ENCODE measurements at regions not wholly inside any gene's neighbourhood (a gene's known extent, or its start where the extent isn't known, plus 50 kb on each side); places are given as distances from the start of the nearest gene placed in this dataset.

DNA sequence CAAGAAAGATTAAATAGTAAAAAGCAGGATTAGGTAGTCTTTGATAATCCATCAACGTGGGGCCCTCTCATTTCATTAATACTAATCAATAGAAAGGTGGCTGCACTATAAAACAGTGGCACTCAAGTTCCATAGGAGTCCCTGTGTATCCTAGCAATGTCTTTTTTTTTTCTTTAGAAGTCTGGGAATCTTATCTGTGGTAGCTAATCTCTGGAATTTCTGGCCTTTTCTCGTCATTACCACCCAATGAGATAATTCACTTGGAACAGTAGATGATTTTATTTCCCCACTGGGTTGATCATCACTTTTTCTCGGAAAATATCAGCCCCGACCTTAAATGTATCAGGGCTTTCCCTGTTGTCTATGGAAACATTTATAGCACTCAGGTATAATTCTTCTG lies 86.8 kb upstream of the CDH6 start:
- TF ChIP-seq POLR2A (IDR thresholded peaks at IDR 0.05) (no peak), EP300 (IDR thresholded peaks at IDR 0.05; ENCODE audit: low read depth) (no peak), POLR2AphosphoS5 (IDR thresholded peaks at IDR 0.05) (no peak)
- TF ChIP-seq, protein P1, sequence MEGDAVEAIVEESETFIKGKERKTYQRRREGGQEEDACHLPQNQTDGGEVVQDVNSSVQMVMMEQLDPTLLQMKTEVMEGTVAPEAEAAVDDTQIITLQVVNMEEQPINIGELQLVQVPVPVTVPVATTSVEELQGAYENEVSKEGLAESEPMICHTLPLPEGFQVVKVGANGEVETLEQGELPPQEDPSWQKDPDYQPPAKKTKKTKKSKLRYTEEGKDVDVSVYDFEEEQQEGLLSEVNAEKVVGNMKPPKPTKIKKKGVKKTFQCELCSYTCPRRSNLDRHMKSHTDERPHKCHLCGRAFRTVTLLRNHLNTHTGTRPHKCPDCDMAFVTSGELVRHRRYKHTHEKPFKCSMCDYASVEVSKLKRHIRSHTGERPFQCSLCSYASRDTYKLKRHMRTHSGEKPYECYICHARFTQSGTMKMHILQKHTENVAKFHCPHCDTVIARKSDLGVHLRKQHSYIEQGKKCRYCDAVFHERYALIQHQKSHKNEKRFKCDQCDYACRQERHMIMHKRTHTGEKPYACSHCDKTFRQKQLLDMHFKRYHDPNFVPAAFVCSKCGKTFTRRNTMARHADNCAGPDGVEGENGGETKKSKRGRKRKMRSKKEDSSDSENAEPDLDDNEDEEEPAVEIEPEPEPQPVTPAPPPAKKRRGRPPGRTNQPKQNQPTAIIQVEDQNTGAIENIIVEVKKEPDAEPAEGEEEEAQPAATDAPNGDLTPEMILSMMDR (IDR thresholded peaks at IDR 0.05): no peak
- intact Hi-C loops (cut with DNase I; ENCODE audit: low total_unique reads) (loop anchor here (1.0 kb wide), 1 partner anchor 18 kb away; no protein-coding TSS in a partner anchor), in situ Hi-C loops (cut with MboI; ENCODE audit: low pct_ligation_motif_present in 1 of 4, low pct_unique_long_range_greater_than_20kb in 1 of 4, low sequenced_read_pairs in 3 of 4) (no loop called here)
- Histone ChIP-seq H3K4me1 (no peaks in the 10 kb centered on the region), H3K4me3 (no peak overlapping the region), H3K27me3 (no peaks in the 10 kb centered on the region), H3K9me3 (no peaks in the 10 kb centered on the region), H3K27ac (no peak overlapping the region), H3K36me3 (no peaks in the 10 kb centered on the region)
- DNase-seq: no peak
- 62 to 64% methylated on average over 4 of the region's 4 CpGs for WGBS, 2 donors (ENCODE audit: low coverage in 1 of 2)

DNA sequence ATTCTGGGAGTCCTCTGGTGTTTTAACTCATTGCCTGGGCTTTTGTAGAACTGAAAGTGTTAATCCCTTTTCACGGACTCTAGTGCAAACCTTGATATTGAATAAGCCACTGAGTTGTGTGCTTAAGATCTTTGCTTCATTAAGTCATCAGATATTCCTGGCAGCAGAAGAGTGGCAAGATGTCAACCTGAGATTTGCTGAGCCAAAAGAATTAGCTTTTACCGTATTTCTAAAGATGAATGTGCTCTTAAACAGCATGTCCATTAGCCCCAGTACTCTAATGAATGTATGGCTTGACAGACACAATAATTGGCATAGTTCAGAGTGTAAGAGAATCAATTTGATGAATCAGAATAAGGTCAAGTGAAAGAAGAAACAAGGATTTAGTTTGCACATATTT lies 87.2 kb upstream of the CDH6 start:
- intact Hi-C loops (cut with DNase I; ENCODE audit: low total_unique reads) (no loop called here), in situ Hi-C loops (cut with MboI; ENCODE audit: low pct_ligation_motif_present in 1 of 4, low pct_unique_long_range_greater_than_20kb in 1 of 4, low sequenced_read_pairs in 3 of 4) (no loop called here)
- H3K36me3 ChIP-seq: no peaks in the 10 kb centered on the region
- no peak overlapping the region for H3K4me3 ChIP-seq
- WGBS, 2 donors (ENCODE audit: low coverage in 1 of 2): 78 to 88% methylated on average over 2 of the region's 2 CpGs
- no peak for TF ChIP-seq POLR2A (IDR thresholded peaks at IDR 0.05)
- TF ChIP-seq, protein P1 (IDR thresholded peaks at IDR 0.05): no peak
- TF ChIP-seq EP300 (IDR thresholded peaks at IDR 0.05; ENCODE audit: low read depth): no peak
- no peak for TF ChIP-seq POLR2AphosphoS5 (IDR thresholded peaks at IDR 0.05)
- DNase-seq: no peak
- no peaks in the 10 kb centered on the region for H3K27me3 ChIP-seq
- no peak overlapping the region for H3K27ac ChIP-seq
- H3K4me1 ChIP-seq: no peaks in the 10 kb centered on the region
- H3K9me3 ChIP-seq: no peaks in the 10 kb centered on the region

DNA sequence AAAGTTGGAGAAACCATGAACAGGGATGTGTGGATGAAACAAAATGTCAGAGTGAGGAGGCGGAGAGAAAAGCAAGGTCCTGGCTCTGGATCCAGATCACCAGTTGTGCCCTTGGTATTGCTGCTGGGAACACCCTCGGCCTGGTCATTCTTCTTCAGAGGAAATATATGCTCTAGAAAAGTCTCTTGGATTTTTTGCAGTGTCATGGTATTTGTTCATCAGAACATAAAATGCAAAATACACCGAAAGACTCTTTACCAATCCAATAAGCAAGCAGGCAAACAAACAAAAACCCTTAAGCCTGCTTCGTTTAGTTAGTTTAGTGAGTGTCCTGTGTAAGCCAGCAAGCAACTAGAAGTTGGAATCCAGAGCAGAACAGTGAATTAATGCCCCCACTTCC lies 88.7 kb upstream of the CDH6 start:
- Histone ChIP-seq H3K27me3 (no peaks in the 10 kb centered on the region), H3K9me3 (no peaks in the 10 kb centered on the region), H3K36me3 (no peaks in the 10 kb centered on the region), H3K4me3 (no peak overlapping the region), H3K4me1 (no peaks in the 10 kb centered on the region), H3K27ac (no peak overlapping the region)
- TF ChIP-seq, protein P1 (IDR thresholded peaks at IDR 0.05): no peak
- TF ChIP-seq POLR2A (IDR thresholded peaks at IDR 0.05) (no peak), POLR2AphosphoS5 (IDR thresholded peaks at IDR 0.05) (no peak), EP300 (IDR thresholded peaks at IDR 0.05; ENCODE audit: low read depth) (no peak)
- no peak for DNase-seq
- intact Hi-C loops (cut with DNase I; ENCODE audit: low total_unique reads) (no loop called here), in situ Hi-C loops (cut with MboI; ENCODE audit: low pct_ligation_motif_present in 1 of 4, low pct_unique_long_range_greater_than_20kb in 1 of 4, low sequenced_read_pairs in 3 of 4) (no loop called here)
- WGBS, 2 donors (ENCODE audit: low coverage in 1 of 2): 78 to 87% methylated on average over 4 of the region's 4 CpGs

DNA sequence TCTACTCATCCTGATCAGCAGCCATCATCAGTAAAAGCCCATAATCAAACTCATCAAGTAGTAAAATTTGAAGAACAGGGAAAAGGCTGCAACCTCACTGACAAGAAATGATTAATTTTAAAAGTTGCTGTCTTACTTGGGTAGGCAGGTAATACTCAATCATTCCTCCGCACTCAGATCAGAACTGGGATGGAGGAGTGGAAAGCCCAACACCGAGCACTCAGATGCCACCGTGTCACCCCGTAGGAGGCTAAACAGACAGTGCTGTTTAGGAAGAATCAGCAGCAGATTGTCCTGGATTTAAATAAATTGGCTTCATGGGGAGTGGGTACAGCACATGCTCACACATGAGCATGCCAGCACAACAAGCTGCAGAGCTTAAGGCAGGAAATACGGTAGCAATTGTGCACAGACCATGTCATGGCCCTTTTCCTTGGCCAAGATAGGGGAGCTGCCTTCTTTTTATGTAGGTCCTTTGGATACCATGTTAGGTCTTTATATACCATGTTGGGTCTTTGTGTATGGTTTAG lies 92.6 kb upstream of the CDH6 start:
- intact Hi-C loops (cut with DNase I; ENCODE audit: low total_unique reads) (no loop called here), in situ Hi-C loops (cut with MboI; ENCODE audit: low pct_ligation_motif_present in 1 of 4, low pct_unique_long_range_greater_than_20kb in 1 of 4, low sequenced_read_pairs in 3 of 4) (no loop called here)
- Histone ChIP-seq H3K27ac (no peak overlapping the region), H3K4me1 (peaks cover 0 to 6% (median 0%) of the 10 kb centered on the region in 4 donors), H3K4me3 (no peak overlapping the region), H3K27me3 (no peaks in the 10 kb centered on the region), H3K36me3 (no peaks in the 10 kb centered on the region), H3K9me3 (no peaks in the 10 kb centered on the region)
- 72 to 88% methylated on average over 3 to 5 of the region's 5 CpGs for WGBS, 2 donors (ENCODE audit: low coverage in 1 of 2)
- TF ChIP-seq EP300 (IDR thresholded peaks at IDR 0.05; ENCODE audit: low read depth): no peak
- TF ChIP-seq POLR2AphosphoS5 (IDR thresholded peaks at IDR 0.05): no peak
- TF ChIP-seq, protein P1 (IDR thresholded peaks at IDR 0.05): no peak
- TF ChIP-seq POLR2A (IDR thresholded peaks at IDR 0.05): no peak
- no peak for DNase-seq
